HepG2 (cell line): ENCODE measurements at regions not wholly inside any gene's neighbourhood (a gene's known extent, or its start where the extent isn't known, plus 50 kb on each side); places are given as distances from the start of the nearest gene placed in this dataset.

Source experiments
- ATAC-seq: fragments of 200-7000 bp; cut with Tn5 transposase; 3 replicates; pipeline ENCODE4 v1.9.1; 2020; ENCODE audit warnings: mild to moderate bottlenecking, moderate library complexity
- BruUV-seq: library from RNA; stranded (reverse); fragments of 400-500 nt; replicated peaks from 2 replicates; lab custom pipeline; 2021; lab: Mats Ljungman, UMichigan
- CTCF ChIA-PET: fragments of 300-600 bp; formaldehyde crosslinking; extraction: SDS; loops from one replicate; lab custom pipeline; 2021; ENCODE audit warnings: low total read pairs, inconsistent platforms, low intra/inter-chr PET ratio; lab: Yijun Ruan, JAX
- POLR2A ChIA-PET: fragments of 350-600 bp; sonication (Branson Sonifier 250); formaldehyde crosslinking; loops from one replicate; lab custom pipeline; 2020; ENCODE audit warnings: antibody characterized with exemption, inconsistent platforms; lab: Yijun Ruan, JAX
- DNase-seq: peaks from one replicate; pipeline ENCODE4 v3.0.0-alpha.2; 2015; ENCODE audit warnings: low spot score
- FAIRE-seq: peaks from 3 replicates; lab custom pipeline; 2011; peaks lifted over from hg19 to GRCh38; lab: Jason Lieb, UNC
- H2AFZ ChIP-seq: one replicate; pipeline ENCODE4 v1.6.1; 2011; ENCODE audit warnings: low read length, inconsistent platforms
- H3K27ac ChIP-seq: fragments of 300-600 bp; 3 replicates; pipeline ENCODE4 v1.8.0; 2011; ENCODE audit warnings: mixed run types, mild to moderate bottlenecking, mixed read lengths, low read length, inconsistent platforms; ENCODE audit not compliant: insufficient read depth; ENCODE audit errors: extremely low read length
- H3K27me3 ChIP-seq, 2 experiments: fragments of 200-600 bp in 1 of 2; 2 replicates in 1 of 2; 3 replicates in 1 of 2; pipeline versions ENCODE4 v1.6.0 to v1.8.0; 2011; ENCODE audit warnings: low read length in 2 of 2, mild to moderate bottlenecking in 2 of 2, moderate library complexity in 2 of 2, inconsistent platforms in 1 of 2; ENCODE audit not compliant: insufficient read depth in 2 of 2, control insufficient read depth in 1 of 2
- H3K36me3 ChIP-seq, 2 experiments: fragments of 200-600 bp in 1 of 2; replicated peaks in 1 of 2; 2 replicates in 1 of 2; 3 replicates in 1 of 2; pipeline versions ENCODE4 v1.5.1 to v1.8.0; 2011; ENCODE audit warnings: low read length in 2 of 2, inconsistent platforms in 1 of 2; ENCODE audit not compliant: insufficient read depth in 2 of 2, control insufficient read depth in 1 of 2
- H3K4me1 ChIP-seq: 2 replicates; pipeline ENCODE4 v1.5.1; 2012; ENCODE audit warnings: low read length, inconsistent platforms; ENCODE audit not compliant: insufficient read depth
- H3K4me2 ChIP-seq: 2 replicates; pipeline ENCODE4 v1.6.0; 2011; ENCODE audit warnings: low read depth, low read length, inconsistent platforms
- H3K4me3 ChIP-seq, 3 experiments: fragments of 200-600 bp in 1 of 3; sonication (generic), shearing (Covaris generic) in 1 of 3; replicated peaks in 1 of 3; 2 replicates each; pipeline ENCODE4 v1.5.1; 2011 to 2016; ENCODE audit warnings: low read length in 3 of 3, inconsistent platforms in 2 of 3, low read depth in 2 of 3, mild to moderate bottlenecking in 2 of 3, control low read depth in 1 of 3, mixed read lengths in 1 of 3; ENCODE audit not compliant: insufficient read depth in 1 of 3
- H3K79me2 ChIP-seq: one replicate; pipeline ENCODE4 v1.6.1; 2011; ENCODE audit warnings: low read length, inconsistent platforms; ENCODE audit not compliant: insufficient read depth
- H3K9ac ChIP-seq: 2 replicates; pipeline ENCODE4 v1.6.0; 2011; ENCODE audit warnings: mild to moderate bottlenecking, low read depth, low read length, inconsistent platforms; ENCODE audit not compliant: insufficient read depth
- H3K9me3 ChIP-seq: 2 replicates; pipeline ENCODE4 v1.5.1; 2012; ENCODE audit warnings: mild to moderate bottlenecking, low read length
- H4K20me1 ChIP-seq: 2 replicates; pipeline ENCODE4 v1.6.0; 2011; ENCODE audit warnings: inconsistent platforms, mild to moderate bottlenecking, low read length, moderate library complexity; ENCODE audit not compliant: insufficient read depth
- CEBPB ChIP-seq: IDR thresholded peaks from 2 replicates; pipeline ENCODE4 v1.6.1; 2011; ENCODE audit warnings: low read depth, low read length, improper control_type of control experiment, borderline replicate concordance
- FOXC1 ChIP-seq: sonication (generic); formaldehyde crosslinking; IDR thresholded peaks from 2 replicates; pipeline ENCODE4 v1.8.0; 2022; ENCODE audit warnings: mild to moderate bottlenecking, missing genetic modification reagents, borderline replicate concordance
- ZNF276 ChIP-seq: sonication (generic); formaldehyde crosslinking; IDR thresholded peaks from 2 replicates; pipeline ENCODE4 v1.4.0; 2020; ENCODE audit warnings: mild to moderate bottlenecking, low read depth, missing genetic modification reagents
- WGBS: methylation state at CpG from one replicate; pipeline ENCODE4 v1.1.6; 2017; ENCODE audit warnings: low lambda C conversion rate; 5-methylcytosine and 5-hydroxymethylcytosine counted together
- in situ Hi-C: cut with HindIII; loops from 2 replicates; pipeline ENCODE4 v1.10.0; 2017; ENCODE audit warnings: low pct_unique_long_range_greater_than_20kb; ENCODE audit not compliant: extremely low pct_ligation_motif_present
- intact Hi-C: fragments of 100-400 bp; cut with micrococcal nuclease; formaldehyde crosslinking; loops from one replicate; pipeline ENCODE4 v1.10.0; 2022; ENCODE audit not compliant: unreplicated experiment

DNA sequence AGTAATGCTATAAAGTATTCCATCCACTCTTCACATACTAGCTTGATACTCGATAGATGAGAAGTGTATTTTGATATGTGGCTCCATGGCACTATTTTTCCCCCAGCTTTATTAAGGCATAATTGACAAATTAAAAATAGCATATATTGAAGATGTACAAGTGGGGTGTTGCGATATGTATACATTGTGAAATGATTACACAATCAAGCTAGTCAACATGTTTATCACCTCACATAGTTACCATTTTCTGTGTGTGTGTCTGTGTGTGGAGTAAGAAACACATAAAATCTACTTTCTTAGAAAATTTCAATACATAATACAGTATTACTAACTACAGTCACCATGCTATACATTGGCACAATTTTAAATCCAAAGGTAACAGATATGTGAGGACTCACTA, 82.5 kb upstream of the MYT1L start:
- Histone ChIP-seq H2AFZ (no peak overlapping the region), H4K20me1 (no peaks in the 10 kb centered on the region), H3K36me3 (no peaks in the 10 kb centered on the region), H3K4me3 (no peak overlapping the region), H3K9me3 (no peaks in the 10 kb centered on the region), H3K27me3 (no peaks in the 10 kb centered on the region), H3K27ac (no peak overlapping the region), H3K9ac (no peak overlapping the region), H3K4me2 (no peak overlapping the region), H3K79me2 (no peaks in the 10 kb centered on the region), H3K4me1 (no peaks in the 10 kb centered on the region)
- WGBS, result 0% methylated on average over 2 of the region's 2 CpGs
- no peak for TF ChIP-seq FOXC1 (CRISPR knock-in tag)
- TF ChIP-seq CEBPB, result peak; percentile 83
- no peak for DNase-seq
- intact Hi-C loops (no loop called here), in situ Hi-C loops (no loop called here)
- POLR2A ChIA-PET, result no interaction called here
- ATAC-seq, result no peak
- no peak for FAIRE-seq
- BruUV-seq, result no TSS peak
- CTCF ChIA-PET, result no interaction called here

GRCh38 chr2:2410987-2411386, 79.9 kb upstream of the MYT1L start:
- in situ Hi-C loops, result no loop called here
- ChIA-PET CTCF (no interaction called here), POLR2A (no interaction called here)

More at GRCh38 chr2:2410987-2411386, 79.9 kb upstream of the MYT1L start:
- Histone ChIP-seq H3K4me3 (no peak overlapping the region), H3K4me2 (no peak overlapping the region), H3K9me3 (peaks cover 15% of the 10 kb centered on the region), H2AFZ (no peak overlapping the region), H3K79me2 (no peaks in the 10 kb centered on the region), H3K4me1 (no peaks in the 10 kb centered on the region), H3K36me3 (no peaks in the 10 kb centered on the region), H3K9ac (no peak overlapping the region), H3K27ac (no peak overlapping the region), H4K20me1 (no peaks in the 10 kb centered on the region), H3K27me3 (no peaks in the 10 kb centered on the region)
- BruUV-seq, result no TSS peak
- DNase-seq (no peak), ATAC-seq (no peak), FAIRE-seq (no peak)
- intact Hi-C loops, result no loop called here
- TF ChIP-seq ZNF276 (CRISPR knock-in tag), result no peak
- 9% methylated on average over 10 of the region's 10 CpGs for WGBS
